ENCODE measurements at regions not wholly inside any gene's neighbourhood (a gene's known extent, or its start where the extent isn't known, plus 50 kb on each side); places are given as distances from the start of the nearest gene placed in this dataset.

GRCh38 chr6:28751963-28752350 is 171.8 kb downstream of the TRIM27 start:
- TF ChIP-seq CTCF (IDR thresholded peaks at IDR 0.05; ENCODE audit: low read depth, low read length): no peak
- DNase-seq (ENCODE audit: low read depth, low spot score): no peak
- no peaks in the 10 kb centered on the region; the same call in 1 of the 2 replicates for H3K9me3 ChIP-seq (ENCODE audit: control insufficient read depth, insufficient read depth, low read length)
- H3K27me3 ChIP-seq (ENCODE audit: control insufficient read depth, insufficient read depth, low read length): no peaks in the 10 kb centered on the region
- CTCF ChIA-PET: no interaction called here
- POLR2A ChIA-PET: no interaction called here
- H3K4me3 ChIP-seq (ENCODE audit: low read depth, low read length): no peak overlapping the region
- H3K27ac ChIP-seq (ENCODE audit: low read depth, low read length): no peak overlapping the region

- H3K9me3 ChIP-seq (ENCODE audit: control insufficient read depth, insufficient read depth, low read length): no peaks in the 10 kb centered on the region; the same call in 1 of the 2 replicates
- H3K27ac ChIP-seq (ENCODE audit: low read depth, low read length): no peak overlapping the region
- H3K4me3 ChIP-seq (ENCODE audit: low read depth, low read length): no peak overlapping the region
- no peak for TF ChIP-seq CTCF (IDR thresholded peaks at IDR 0.05; ENCODE audit: low read depth, low read length)
- no peak for DNase-seq (ENCODE audit: low read depth, low spot score)
- H3K27me3 ChIP-seq (ENCODE audit: control insufficient read depth, insufficient read depth, low read length): no peaks in the 10 kb centered on the region
- CTCF ChIA-PET: interaction anchor here (0.5 kb wide), 1 partner anchor 399 kb away, joined by 3 read pairs; no protein-coding TSS in a partner anchor
- POLR2A ChIA-PET: no interaction called here
Observed at GRCh38 chr6:28757429-28758045, 166.2 kb downstream of the TRIM27 start.

GRCh38 chr6:28758046-28758817 is 165.6 kb downstream of the TRIM27 start:
- Histone ChIP-seq H3K27me3 (ENCODE audit: control insufficient read depth, insufficient read depth, low read length) (no peaks in the 10 kb centered on the region), H3K9me3 (ENCODE audit: control insufficient read depth, insufficient read depth, low read length) (no peaks in the 10 kb centered on the region; the same call in 1 of the 2 replicates), H3K4me3 (ENCODE audit: low read depth, low read length) (no peak overlapping the region), H3K27ac (ENCODE audit: low read depth, low read length) (no peak overlapping the region)
- ChIA-PET CTCF (no interaction called here), POLR2A (no interaction called here)
- no peak for TF ChIP-seq CTCF (IDR thresholded peaks at IDR 0.05; ENCODE audit: low read depth, low read length)
- no peak for DNase-seq (ENCODE audit: low read depth, low spot score)

- Histone ChIP-seq H3K4me3 (ENCODE audit: low read depth, low read length) (no peak overlapping the region), H3K9me3 (ENCODE audit: control insufficient read depth, insufficient read depth, low read length) (no peaks in the 10 kb centered on the region; the same call in 1 of the 2 replicates), H3K27ac (ENCODE audit: low read depth, low read length) (no peak overlapping the region), H3K27me3 (ENCODE audit: control insufficient read depth, insufficient read depth, low read length) (no peaks in the 10 kb centered on the region)
- ChIA-PET POLR2A (no interaction called here), CTCF (no interaction called here)
- DNase-seq (ENCODE audit: low read depth, low spot score): no peak
- no peak for TF ChIP-seq CTCF (IDR thresholded peaks at IDR 0.05; ENCODE audit: low read depth, low read length)
Observed at GRCh38 chr6:28758818-28759235, 165.0 kb downstream of the TRIM27 start.

GRCh38 chr6:28764014-28764723 is 159.6 kb downstream of the TRIM27 start:
- peaks cover 24% of the 10 kb centered on the region for H3K27me3 ChIP-seq (ENCODE audit: control insufficient read depth, insufficient read depth, low read length)
- H3K4me3 ChIP-seq (ENCODE audit: low read depth, low read length): no peak overlapping the region
- peaks cover 3% of the 10 kb centered on the region; the same call in 1 of the 2 replicates for H3K9me3 ChIP-seq (ENCODE audit: control insufficient read depth, insufficient read depth, low read length)
- DNase-seq (ENCODE audit: low read depth, low spot score): no peak
- H3K27ac ChIP-seq (ENCODE audit: low read depth, low read length): no peak overlapping the region
- ChIA-PET POLR2A (no interaction called here), CTCF (no interaction called here)
- TF ChIP-seq CTCF (IDR thresholded peaks at IDR 0.05; ENCODE audit: low read depth, low read length): no peak
